Activated T-helper 2 cell treated with anti-CD3 and anti-CD28 coated beads, Interferon-gamma antibody, Interleukin-2, Interleukin-4, amounts not matched to agents 10 μg/mL and 5 μg/mL and 100 μg/mL, durations not matched to agents 14 hours and 24 hours and 36 hours (primary cell): ENCODE measurements at regions not wholly inside any gene's neighbourhood (a gene's known extent, or its start where the extent isn't known, plus 50 kb on each side); places are given as distances from the start of the nearest gene placed in this dataset.

ENCODE experiments used
- DNase-seq: peaks from one replicate; pipeline ENCODE4 v3.0.0; 2021; ENCODE audit warnings: low spot score
- H3K27ac Mint-ChIP-seq: one replicate; pipeline ENCODE4 v1.8.0; 2021; ENCODE audit warnings: mixed read lengths
- H3K27me3 Mint-ChIP-seq: one replicate; pipeline ENCODE4 v1.8.0; 2021; ENCODE audit warnings: low read depth, mixed read lengths
- H3K36me3 Mint-ChIP-seq: one replicate; pipeline ENCODE4 v1.8.0; 2021; ENCODE audit warnings: low read depth, mixed read lengths
- H3K4me1 Mint-ChIP-seq: one replicate; pipeline ENCODE4 v1.8.0; 2021; ENCODE audit warnings: low read depth, mixed read lengths
- H3K4me3 Mint-ChIP-seq: one replicate; pipeline ENCODE4 v1.8.0; 2021; ENCODE audit warnings: low read depth, mild to moderate bottlenecking, moderate library complexity, mixed read lengths
- H3K9me3 Mint-ChIP-seq: one replicate; pipeline ENCODE4 v1.8.0; 2021; ENCODE audit warnings: mixed read lengths
- intact Hi-C: fragments of 100-400 bp; cut with micrococcal nuclease; formaldehyde crosslinking; loops from one replicate; pipeline ENCODE4 v1.15.1; 2023

GRCh38 chr16:65757064-65757463, 609.4 kb upstream of the CDH5 start:
- no peak overlapping the region for H3K27ac Mint-ChIP-seq
- H3K36me3 Mint-ChIP-seq, result no peaks in the 10 kb centered on the region
- no peak overlapping the region for H3K4me3 Mint-ChIP-seq
- H3K4me1 Mint-ChIP-seq, result no peaks in the 10 kb centered on the region
- no peaks in the 10 kb centered on the region for H3K27me3 Mint-ChIP-seq
- no peak for DNase-seq
- peaks cover 6% of the 10 kb centered on the region for H3K9me3 Mint-ChIP-seq
- intact Hi-C loops, result no loop called here

- H3K27ac Mint-ChIP-seq, result no peak overlapping the region
- H3K27me3 Mint-ChIP-seq, result no peaks in the 10 kb centered on the region
- H3K36me3 Mint-ChIP-seq, result no peaks in the 10 kb centered on the region
- no peak for DNase-seq
- intact Hi-C loops, result no loop called here
- no peaks in the 10 kb centered on the region for H3K4me1 Mint-ChIP-seq
- peaks cover 6% of the 10 kb centered on the region for H3K9me3 Mint-ChIP-seq
- no peak overlapping the region for H3K4me3 Mint-ChIP-seq
These were observed 610.3 kb upstream of the CDH5 start for GRCh38 chr16:65756163-65756562.

- Mint-ChIP-seq H3K4me1 (no peaks in the 10 kb centered on the region), H3K9me3 (peaks cover 6% of the 10 kb centered on the region), H3K36me3 (no peaks in the 10 kb centered on the region), H3K4me3 (no peak overlapping the region), H3K27me3 (no peaks in the 10 kb centered on the region), H3K27ac (no peak overlapping the region)
- DNase-seq, result no peak
- intact Hi-C loops, result no loop called here
These were observed 611.4 kb upstream of the CDH5 start for GRCh38 chr16:65754820-65755691.

GRCh38 chr16:65752522-65752844, 614.0 kb upstream of the CDH5 start:
- Mint-ChIP-seq H3K36me3 (no peaks in the 10 kb centered on the region), H3K4me1 (no peaks in the 10 kb centered on the region), H3K27me3 (no peaks in the 10 kb centered on the region), H3K4me3 (no peak overlapping the region), H3K27ac (no peak overlapping the region), H3K9me3 (peaks cover 6% of the 10 kb centered on the region)
- DNase-seq, result no peak
- intact Hi-C loops, result no loop called here

GRCh38 chr16:65751622-65752521, 614.6 kb upstream of the CDH5 start:
- no peak for DNase-seq
- peaks cover 6% of the 10 kb centered on the region for H3K9me3 Mint-ChIP-seq
- no peak overlapping the region for H3K27ac Mint-ChIP-seq
- H3K4me3 Mint-ChIP-seq, result no peak overlapping the region
- intact Hi-C loops, result no loop called here
- H3K36me3 Mint-ChIP-seq, result no peaks in the 10 kb centered on the region
- no peaks in the 10 kb centered on the region for H3K27me3 Mint-ChIP-seq
- H3K4me1 Mint-ChIP-seq, result no peaks in the 10 kb centered on the region

GRCh38 chr16:65749506-65749905, 617.0 kb upstream of the CDH5 start:
- no peaks in the 10 kb centered on the region for H3K27me3 Mint-ChIP-seq
- intact Hi-C loops, result no loop called here
- H3K9me3 Mint-ChIP-seq, result peaks cover 6% of the 10 kb centered on the region
- H3K4me1 Mint-ChIP-seq, result no peaks in the 10 kb centered on the region
- no peak overlapping the region for H3K27ac Mint-ChIP-seq
- H3K4me3 Mint-ChIP-seq, result no peak overlapping the region
- no peaks in the 10 kb centered on the region for H3K36me3 Mint-ChIP-seq
- DNase-seq, result no peak

GRCh38 chr16:65746941-65747340, 619.5 kb upstream of the CDH5 start:
- no peaks in the 10 kb centered on the region for H3K27me3 Mint-ChIP-seq
- DNase-seq, result no peak
- no peaks in the 10 kb centered on the region for H3K4me1 Mint-ChIP-seq
- intact Hi-C loops, result no loop called here
- H3K9me3 Mint-ChIP-seq, result no peaks in the 10 kb centered on the region
- no peak overlapping the region for H3K4me3 Mint-ChIP-seq
- no peaks in the 10 kb centered on the region for H3K36me3 Mint-ChIP-seq
- no peak overlapping the region for H3K27ac Mint-ChIP-seq

- no peak overlapping the region for H3K27ac Mint-ChIP-seq
- no peak overlapping the region for H3K4me3 Mint-ChIP-seq
- no peaks in the 10 kb centered on the region for H3K4me1 Mint-ChIP-seq
- no peak for DNase-seq
- no peaks in the 10 kb centered on the region for H3K36me3 Mint-ChIP-seq
- H3K27me3 Mint-ChIP-seq, result no peaks in the 10 kb centered on the region
- intact Hi-C loops, result no loop called here
- no peaks in the 10 kb centered on the region for H3K9me3 Mint-ChIP-seq
These were observed 621.2 kb upstream of the CDH5 start for GRCh38 chr16:65745201-65745708.

GRCh38 chr16:65744401-65744800, 622.1 kb upstream of the CDH5 start:
- intact Hi-C loops, result no loop called here
- Mint-ChIP-seq H3K4me3 (no peak overlapping the region), H3K27ac (no peak overlapping the region), H3K9me3 (no peaks in the 10 kb centered on the region), H3K36me3 (no peaks in the 10 kb centered on the region), H3K4me1 (no peaks in the 10 kb centered on the region), H3K27me3 (no peaks in the 10 kb centered on the region)
- no peak for DNase-seq

- Mint-ChIP-seq H3K36me3 (no peaks in the 10 kb centered on the region), H3K9me3 (no peaks in the 10 kb centered on the region), H3K27ac (no peak overlapping the region), H3K27me3 (no peaks in the 10 kb centered on the region), H3K4me3 (no peak overlapping the region), H3K4me1 (no peaks in the 10 kb centered on the region)
- intact Hi-C loops, result no loop called here
- DNase-seq, result no peak
These were observed 621.7 kb upstream of the CDH11 start for GRCh38 chr16:65743558-65743957.

GRCh38 chr16:65740711-65741110, 618.8 kb upstream of the CDH11 start:
- no peaks in the 10 kb centered on the region for H3K9me3 Mint-ChIP-seq
- H3K27ac Mint-ChIP-seq, result no peak overlapping the region
- intact Hi-C loops, result no loop called here
- H3K4me1 Mint-ChIP-seq, result no peaks in the 10 kb centered on the region
- no peak overlapping the region for H3K4me3 Mint-ChIP-seq
- H3K36me3 Mint-ChIP-seq, result no peaks in the 10 kb centered on the region
- no peak for DNase-seq
- no peaks in the 10 kb centered on the region for H3K27me3 Mint-ChIP-seq

- H3K9me3 Mint-ChIP-seq, result no peaks in the 10 kb centered on the region
- no peaks in the 10 kb centered on the region for H3K27me3 Mint-ChIP-seq
- no peak overlapping the region for H3K27ac Mint-ChIP-seq
These were observed 617.7 kb upstream of the CDH11 start for GRCh38 chr16:65739518-65739917.

GRCh38 chr16:65737831-65738230, 616.0 kb upstream of the CDH11 start:
- Mint-ChIP-seq H3K9me3 (no peaks in the 10 kb centered on the region), H3K4me3 (no peak overlapping the region), H3K27me3 (no peaks in the 10 kb centered on the region), H3K27ac (no peak overlapping the region), H3K36me3 (no peaks in the 10 kb centered on the region), H3K4me1 (no peaks in the 10 kb centered on the region)
- no peak for DNase-seq
- intact Hi-C loops, result no loop called here

More at GRCh38 chr16:65739518-65739917, 617.7 kb upstream of the CDH11 start:
- no peak overlapping the region for H3K4me3 Mint-ChIP-seq
- DNase-seq, result no peak
- H3K36me3 Mint-ChIP-seq, result no peaks in the 10 kb centered on the region
- no peaks in the 10 kb centered on the region for H3K4me1 Mint-ChIP-seq
- intact Hi-C loops, result no loop called here
